ENCODE measurements at regions not wholly inside any gene's neighbourhood (a gene's known extent, or its start where the extent isn't known, plus 50 kb on each side); places are given as distances from the start of the nearest gene placed in this dataset.
A peak's percentile ranks its signal among the peaks of the same experiment; 100 is the strongest.
"Not testable (repeated sequence)": the region's sequence is repeated elsewhere in the genome, so short reads cannot be mapped to it uniquely, and the experiment has no call there.

DNA sequence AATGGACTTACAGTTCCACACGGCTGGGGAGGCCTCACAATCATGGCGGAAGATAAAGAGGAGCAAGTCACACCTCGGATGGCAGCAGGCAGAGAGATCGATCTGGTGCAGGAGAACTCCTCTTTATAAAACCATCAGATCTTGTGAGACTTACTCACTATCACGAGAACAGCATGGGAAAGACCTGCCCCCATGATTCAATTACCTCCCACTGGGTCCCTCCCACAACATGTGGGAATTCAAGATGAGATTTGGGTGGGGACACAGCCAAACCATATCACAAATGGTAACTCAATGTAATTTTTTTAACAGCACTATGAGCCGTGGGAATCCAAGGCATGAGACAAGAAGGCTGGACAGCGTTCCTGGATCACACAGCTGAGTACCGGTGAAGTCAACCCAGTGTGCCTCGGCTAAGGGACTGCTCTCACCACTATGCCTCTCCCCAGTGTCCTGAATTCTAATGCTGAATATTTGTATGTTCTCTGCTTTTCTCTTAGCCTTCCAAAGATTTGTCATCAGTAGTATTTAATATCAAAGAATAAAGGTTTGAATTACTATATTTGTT is 84.3 kb downstream of the IRS2 start:
- not testable (repeated sequence) for H2BK5ac ChIP-seq (ENCODE audit: low read depth, low read length, poor library complexity); H3K27me3 ChIP-seq (ENCODE audit: insufficient read depth, low read length); H3K14ac ChIP-seq (ENCODE audit: low read length); H4K91ac ChIP-seq (ENCODE audit: low read depth, low read length); H4K8ac ChIP-seq (ENCODE audit: low read depth, low read length); H3K4me2 ChIP-seq (ENCODE audit: low read length); H3K4ac ChIP-seq (ENCODE audit: low read depth, low read length); H2AFZ ChIP-seq (ENCODE audit: insufficient read depth, low read length, poor library complexity); H3K79me2 ChIP-seq (ENCODE audit: control insufficient read depth, insufficient read depth, low read length, poor library complexity); H3K23ac ChIP-seq (ENCODE audit: low read length); H4K12ac ChIP-seq (ENCODE audit: low read depth, low read length); H2BK12ac ChIP-seq (ENCODE audit: low read length); H2BK120ac ChIP-seq (ENCODE audit: insufficient read depth, low read length, poor library complexity); H3K4me3 ChIP-seq (ENCODE audit: low read depth, low read length); H3K27ac ChIP-seq (ENCODE audit: low read depth, low read length); H3K4me1 ChIP-seq (ENCODE audit: control insufficient read depth in 1 of 2, insufficient read depth in 2 of 2, low read length in 2 of 2); H3K79me1 ChIP-seq (ENCODE audit: low read length); H3K18ac ChIP-seq (ENCODE audit: low read length); H3K36me3 ChIP-seq (ENCODE audit: control insufficient read depth in 1 of 2, insufficient read depth in 2 of 2, low read length in 2 of 2); H3K9ac ChIP-seq (ENCODE audit: low read length); DNase-seq; H2AK5ac ChIP-seq (ENCODE audit: low read length)
- no CpG with 5 or more reads among the region's 9 CpGs for WGBS (ENCODE audit: extremely low coverage, insufficient coverage, insufficient read length)
- peaks cover 10% of the 10 kb centered on the region for H3K9me3 ChIP-seq (ENCODE audit: insufficient read depth, low read depth, low read length)

DNA sequence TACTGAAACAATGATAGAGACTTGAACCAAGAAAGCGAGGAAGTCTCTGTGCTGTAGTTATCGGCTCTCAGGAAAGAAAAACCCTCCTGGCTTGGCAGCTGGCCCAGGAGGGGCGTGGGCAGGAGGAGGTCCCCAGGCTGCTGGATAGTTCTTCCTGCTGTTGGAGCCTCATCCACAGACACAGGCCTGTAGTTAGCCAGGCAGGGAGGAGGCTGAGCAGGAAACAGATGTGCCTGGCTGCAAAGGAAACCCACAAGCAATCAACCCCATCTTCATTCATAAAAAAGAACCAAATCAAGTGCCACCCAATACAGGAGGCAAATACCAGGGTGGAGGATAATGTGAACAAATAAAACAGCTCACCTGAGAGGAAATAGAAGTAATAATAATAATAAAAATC is 86.2 kb downstream of the IRS2 start:
- peaks cover 10% of the 10 kb centered on the region for H3K9me3 ChIP-seq (ENCODE audit: insufficient read depth, low read depth, low read length)
- H2BK12ac ChIP-seq (ENCODE audit: low read length): no peak overlapping the region
- DNase-seq: no peak
- no CpG with 5 or more reads among the region's 3 CpGs for WGBS (ENCODE audit: extremely low coverage, insufficient coverage, insufficient read length)
- no peak overlapping the region for H4K8ac ChIP-seq (ENCODE audit: low read depth, low read length)
- no peak overlapping the region for H2BK120ac ChIP-seq (ENCODE audit: insufficient read depth, low read length, poor library complexity)
- no peak overlapping the region for H2AK5ac ChIP-seq (ENCODE audit: low read length)
- no peaks in the 10 kb centered on the region for H3K27me3 ChIP-seq (ENCODE audit: insufficient read depth, low read length)
- H4K91ac ChIP-seq (ENCODE audit: low read depth, low read length): no peak overlapping the region
- H2BK5ac ChIP-seq (ENCODE audit: low read depth, low read length, poor library complexity): no peak overlapping the region
- H2AFZ ChIP-seq (ENCODE audit: insufficient read depth, low read length, poor library complexity): no peak overlapping the region
- H3K79me1 ChIP-seq (ENCODE audit: low read length): no peaks in the 10 kb centered on the region
- no peak overlapping the region for H3K4me3 ChIP-seq (ENCODE audit: low read depth, low read length)
- H3K4me2 ChIP-seq (ENCODE audit: low read length): no peak overlapping the region
- H3K23ac ChIP-seq (ENCODE audit: low read length): no peak overlapping the region
- no peak overlapping the region for H3K27ac ChIP-seq (ENCODE audit: low read depth, low read length)
- no peak overlapping the region for H3K18ac ChIP-seq (ENCODE audit: low read length)
- no peaks in the 10 kb centered on the region for H3K4me1 ChIP-seq (ENCODE audit: control insufficient read depth in 1 of 2, insufficient read depth in 2 of 2, low read length in 2 of 2)
- no peaks in the 10 kb centered on the region for H3K79me2 ChIP-seq (ENCODE audit: control insufficient read depth, insufficient read depth, low read length, poor library complexity)
- no peak overlapping the region for H4K12ac ChIP-seq (ENCODE audit: low read depth, low read length)
- H3K4ac ChIP-seq (ENCODE audit: low read depth, low read length): no peak overlapping the region
- H3K9ac ChIP-seq (ENCODE audit: low read length): no peak overlapping the region
- no peak overlapping the region for H3K14ac ChIP-seq (ENCODE audit: low read length)
- no peaks in the 10 kb centered on the region for H3K36me3 ChIP-seq (ENCODE audit: control insufficient read depth in 1 of 2, insufficient read depth in 2 of 2, low read length in 2 of 2)

DNA sequence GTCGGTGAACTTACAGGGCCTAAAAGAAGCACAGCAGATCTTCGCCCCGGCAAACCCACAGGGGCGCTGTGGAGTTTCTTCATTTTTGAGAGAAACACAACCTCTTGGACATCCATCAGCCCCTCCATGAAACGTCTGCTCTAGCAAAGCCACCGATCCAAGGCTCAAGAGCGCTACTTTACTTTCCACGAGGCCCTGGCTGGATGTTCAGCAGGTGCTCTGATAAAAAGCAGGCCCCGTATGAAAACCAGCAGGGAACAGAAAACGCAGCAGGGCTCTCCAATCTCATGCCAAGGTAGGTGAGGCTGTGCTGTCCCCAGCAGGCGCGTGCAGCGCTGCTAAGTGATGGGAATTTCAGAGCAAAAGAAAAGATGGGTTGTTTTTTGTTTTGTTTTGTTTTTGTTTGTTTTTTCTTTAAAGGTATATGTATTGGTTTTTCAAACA is 86.7 kb downstream of the IRS2 start:
- no peak overlapping the region for H3K4me2 ChIP-seq (ENCODE audit: low read length)
- H3K18ac ChIP-seq (ENCODE audit: low read length): no peak overlapping the region
- H3K27ac ChIP-seq (ENCODE audit: low read depth, low read length): no peak overlapping the region
- H2AK5ac ChIP-seq (ENCODE audit: low read length): no peak overlapping the region
- no peaks in the 10 kb centered on the region for H3K27me3 ChIP-seq (ENCODE audit: insufficient read depth, low read length)
- H2AFZ ChIP-seq (ENCODE audit: insufficient read depth, low read length, poor library complexity): no peak overlapping the region
- no peak overlapping the region for H3K23ac ChIP-seq (ENCODE audit: low read length)
- no peaks in the 10 kb centered on the region for H3K79me2 ChIP-seq (ENCODE audit: control insufficient read depth, insufficient read depth, low read length, poor library complexity)
- no peak overlapping the region for H3K4ac ChIP-seq (ENCODE audit: low read depth, low read length)
- no peak overlapping the region for H4K12ac ChIP-seq (ENCODE audit: low read depth, low read length)
- no peak overlapping the region for H3K4me3 ChIP-seq (ENCODE audit: low read depth, low read length)
- H3K9me3 ChIP-seq (ENCODE audit: insufficient read depth, low read depth, low read length): peaks cover 9% of the 10 kb centered on the region
- peak in 1 of 2 donors; percentile 25 for DNase-seq
- no peak overlapping the region for H4K8ac ChIP-seq (ENCODE audit: low read depth, low read length)
- no peak overlapping the region for H2BK12ac ChIP-seq (ENCODE audit: low read length)
- H3K4me1 ChIP-seq (ENCODE audit: control insufficient read depth in 1 of 2, insufficient read depth in 2 of 2, low read length in 2 of 2): no peaks in the 10 kb centered on the region
- H3K79me1 ChIP-seq (ENCODE audit: low read length): no peaks in the 10 kb centered on the region
- no peak overlapping the region for H3K9ac ChIP-seq (ENCODE audit: low read length)
- no CpG with 5 or more reads among the region's 13 CpGs for WGBS (ENCODE audit: extremely low coverage, insufficient coverage, insufficient read length)
- no peak overlapping the region for H2BK5ac ChIP-seq (ENCODE audit: low read depth, low read length, poor library complexity)
- H4K91ac ChIP-seq (ENCODE audit: low read depth, low read length): no peak overlapping the region
- no peak overlapping the region for H3K14ac ChIP-seq (ENCODE audit: low read length)
- H3K36me3 ChIP-seq (ENCODE audit: control insufficient read depth in 1 of 2, insufficient read depth in 2 of 2, low read length in 2 of 2): no peaks in the 10 kb centered on the region
- H2BK120ac ChIP-seq (ENCODE audit: insufficient read depth, low read length, poor library complexity): no peak overlapping the region

DNA sequence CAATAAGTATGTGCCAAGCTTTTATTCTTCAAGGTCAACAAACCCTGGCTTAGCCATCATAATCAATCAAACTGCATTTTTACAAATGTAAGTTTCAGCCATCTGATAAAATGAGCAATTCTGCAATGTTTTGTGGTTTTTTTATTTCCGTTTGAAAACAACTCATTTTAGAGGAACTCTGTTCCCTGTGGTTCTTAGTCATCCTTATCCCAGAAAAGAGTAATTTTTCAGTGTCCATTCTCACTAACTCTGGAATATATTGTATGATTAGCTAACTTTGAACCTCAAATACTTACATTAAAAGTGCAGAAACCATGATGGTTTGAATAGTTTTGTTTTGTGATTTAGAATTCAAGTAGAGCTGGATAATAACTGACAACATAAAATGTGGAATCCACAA is 87.6 kb downstream of the IRS2 start:
- no peak for DNase-seq
- no peak overlapping the region for H2AK5ac ChIP-seq (ENCODE audit: low read length)
- no CpG with 5 or more reads among the region's 1 CpG for WGBS (ENCODE audit: extremely low coverage, insufficient coverage, insufficient read length)

More for the DNA sequence above, 87.6 kb downstream of the IRS2 start:
- Histone ChIP-seq H4K12ac (ENCODE audit: low read depth, low read length) (no peak overlapping the region), H2BK12ac (ENCODE audit: low read length) (no peak overlapping the region), H3K4me3 (ENCODE audit: low read depth, low read length) (no peak overlapping the region), H3K9ac (ENCODE audit: low read length) (no peak overlapping the region), H3K4ac (ENCODE audit: low read depth, low read length) (no peak overlapping the region), H3K14ac (ENCODE audit: low read length) (no peak overlapping the region), H3K79me2 (ENCODE audit: control insufficient read depth, insufficient read depth, low read length, poor library complexity) (no peaks in the 10 kb centered on the region), H3K27ac (ENCODE audit: low read depth, low read length) (no peak overlapping the region), H3K9me3 (ENCODE audit: insufficient read depth, low read depth, low read length) (peaks cover 2% of the 10 kb centered on the region), H3K4me2 (ENCODE audit: low read length) (no peak overlapping the region), H3K79me1 (ENCODE audit: low read length) (no peaks in the 10 kb centered on the region), H4K91ac (ENCODE audit: low read depth, low read length) (no peak overlapping the region), H3K4me1 (ENCODE audit: control insufficient read depth in 1 of 2, insufficient read depth in 2 of 2, low read length in 2 of 2) (no peaks in the 10 kb centered on the region), H4K8ac (ENCODE audit: low read depth, low read length) (no peak overlapping the region), H3K18ac (ENCODE audit: low read length) (no peak overlapping the region), H2BK5ac (ENCODE audit: low read depth, low read length, poor library complexity) (no peak overlapping the region), H3K36me3 (ENCODE audit: control insufficient read depth in 1 of 2, insufficient read depth in 2 of 2, low read length in 2 of 2) (no peaks in the 10 kb centered on the region), H2BK120ac (ENCODE audit: insufficient read depth, low read length, poor library complexity) (no peak overlapping the region), H3K27me3 (ENCODE audit: insufficient read depth, low read length) (no peaks in the 10 kb centered on the region), H3K23ac (ENCODE audit: low read length) (no peak overlapping the region), H2AFZ (ENCODE audit: insufficient read depth, low read length, poor library complexity) (no peak overlapping the region)

Measured in trophoblast cell (in vitro differentiated cells and primary cell).